Neural progenitor cell (in vitro differentiated cells): ENCODE measurements at regions not wholly inside any gene's neighbourhood (a gene's known extent, or its start where the extent isn't known, plus 50 kb on each side); places are given as distances from the start of the nearest gene placed in this dataset.

Experiments
- CTCF ChIP-seq: fragments of 200-600 bp; sonication (generic); IDR thresholded peaks from 2 replicates; pipeline ENCODE4 v1.5.1; 2017; ENCODE audit warnings: antibody characterized with exemption, mild to moderate bottlenecking
- EZH2 ChIP-seq: fragments of 200-600 bp; sonication (generic); IDR thresholded peaks from 2 replicates; pipeline ENCODE4 v1.6.1; 2017; ENCODE audit warnings: antibody characterized with exemption, mild to moderate bottlenecking, moderate library complexity
- EZH2phosphoT487 ChIP-seq: fragments of 200-600 bp; sonication (generic); IDR thresholded peaks from 2 replicates; pipeline ENCODE4 v1.6.1; 2017; ENCODE audit warnings: antibody characterized with exemption

GRCh38 chr5:152568016-152568415 is 162.9 kb upstream of the NMUR2 start:
- no peak for TF ChIP-seq CTCF
- TF ChIP-seq EZH2, result no peak
- TF ChIP-seq EZH2phosphoT487, result no peak
